Fibroblast of skin of left biceps (primary cell): ENCODE measurements at regions not wholly inside any gene's neighbourhood (a gene's known extent, or its start where the extent isn't known, plus 50 kb on each side); places are given as distances from the start of the nearest gene placed in this dataset.

Source experiments
- DNase-seq, 2 experiments: peaks; one replicate each; pipeline ENCODE4 v3.0.0-alpha.2; 2013; ENCODE audit warnings: low read depth in 2 of 2

GRCh38 chr5:8470489-8470888 lies 601.5 kb downstream of the MTRR start:
- DNase-seq, result no peak

GRCh38 chr5:8471581-8471980 lies 602.6 kb downstream of the MTRR start:
- DNase-seq, result no peak

GRCh38 chr5:8473016-8473415 lies 604.1 kb downstream of the MTRR start:
- DNase-seq, result no peak

GRCh38 chr5:8473827-8474568 lies 605.0 kb downstream of the MTRR start:
- no peak for DNase-seq

- no peak for DNase-seq
Observed at GRCh38 chr5:8474569-8474930, 605.6 kb downstream of the MTRR start.

- no peak for DNase-seq
Observed at GRCh38 chr5:8478326-8478725, 609.4 kb downstream of the MTRR start.

- DNase-seq, result no peak
Observed at GRCh38 chr5:8481007-8481406, 612.1 kb downstream of the MTRR start.

GRCh38 chr5:8491254-8491653 lies 622.3 kb downstream of the MTRR start:
- peak; percentile 6 to 8 for DNase-seq

- DNase-seq, result no peak
Observed at GRCh38 chr5:8493176-8493575, 624.2 kb downstream of the MTRR start.

- no peak for DNase-seq
Observed at GRCh38 chr5:8500426-8500825, 631.5 kb downstream of the MTRR start.

GRCh38 chr5:8505196-8505595 lies 636.2 kb downstream of the MTRR start:
- no peak for DNase-seq

GRCh38 chr5:8508231-8508630 lies 639.3 kb downstream of the MTRR start:
- DNase-seq, result no peak

GRCh38 chr5:8516356-8516755 lies 647.4 kb downstream of the MTRR start:
- DNase-seq, result no peak

GRCh38 chr5:8517456-8517855 lies 648.5 kb downstream of the MTRR start:
- no peak for DNase-seq

GRCh38 chr5:8520917-8521316 lies 652.0 kb downstream of the MTRR start:
- DNase-seq, result no peak

- peak in 1 of 2 experiments; percentile 4 for DNase-seq
Observed at GRCh38 chr5:8521991-8522390, 653.0 kb downstream of the MTRR start.

- DNase-seq, result no peak
Observed at GRCh38 chr5:8522646-8523045, 653.7 kb downstream of the MTRR start.

- DNase-seq, result no peak
Observed at GRCh38 chr5:8523501-8523900, 654.6 kb downstream of the MTRR start.

GRCh38 chr5:8525819-8526218 lies 656.9 kb downstream of the MTRR start:
- no peak for DNase-seq

GRCh38 chr5:8528106-8528505 lies 659.2 kb downstream of the MTRR start:
- no peak for DNase-seq

GRCh38 chr5:8538821-8539220 lies 669.9 kb downstream of the MTRR start:
- no peak for DNase-seq

- no peak for DNase-seq
Observed at GRCh38 chr5:8540317-8540716, 671.4 kb downstream of the MTRR start.

GRCh38 chr5:8550921-8551320 lies 682.0 kb downstream of the MTRR start:
- no peak for DNase-seq

- no peak for DNase-seq
Observed at GRCh38 chr5:8553364-8553763, 684.4 kb downstream of the MTRR start.
